Type B pancreatic cell (in vitro differentiated cells): ENCODE measurements at regions not wholly inside any gene's neighbourhood (a gene's known extent, or its start where the extent isn't known, plus 50 kb on each side); places are given as distances from the start of the nearest gene placed in this dataset.

ENCODE experiments used
- DNase-seq: peaks from one replicate; pipeline ENCODE4 v3.0.0; 2021; ENCODE audit warnings: mixed read lengths; ENCODE audit not compliant: unreplicated experiment; ENCODE audit errors: extremely low spot score
- H3K27ac Mint-ChIP-seq: 2 replicates; pipeline ENCODE4 v1.8.0; 2021; ENCODE audit warnings: mild to moderate bottlenecking, mixed read lengths
- H3K27me3 Mint-ChIP-seq: 2 replicates; pipeline ENCODE4 v1.8.0; 2021; ENCODE audit warnings: mixed read lengths
- H3K36me3 Mint-ChIP-seq: 2 replicates; pipeline ENCODE4 v1.8.0; 2021; ENCODE audit warnings: mixed read lengths
- H3K4me1 Mint-ChIP-seq: one replicate; pipeline ENCODE4 v1.8.0; 2021; ENCODE audit warnings: mixed read lengths; ENCODE audit not compliant: unreplicated experiment
- H3K4me3 Mint-ChIP-seq: 2 replicates; pipeline ENCODE4 v1.8.0; 2021; ENCODE audit warnings: mild to moderate bottlenecking, mixed read lengths
- H3K9me3 Mint-ChIP-seq: 2 replicates; pipeline ENCODE4 v1.8.0; 2021; ENCODE audit warnings: mixed read lengths
- TF ChIP-seq, protein P1 (sequence below): fragments of 200-600 bp; sonication (generic); conservative IDR thresholded peaks from 2 replicates; pipeline ENCODE4 v1.5.0; 2021; ENCODE audit warnings: antibody characterized with exemption, mild to moderate bottlenecking

- Mint-ChIP-seq H3K9me3 (peaks cover 20% of the 10 kb centered on the region), H3K4me3 (peak overlapping the region; percentile 2), H3K4me1 (peaks cover 14% of the 10 kb centered on the region), H3K27me3 (peaks cover 3% of the 10 kb centered on the region), H3K36me3 (no peaks in the 10 kb centered on the region), H3K27ac (no peak overlapping the region)
- no peak for DNase-seq
- TF ChIP-seq, protein P1, sequence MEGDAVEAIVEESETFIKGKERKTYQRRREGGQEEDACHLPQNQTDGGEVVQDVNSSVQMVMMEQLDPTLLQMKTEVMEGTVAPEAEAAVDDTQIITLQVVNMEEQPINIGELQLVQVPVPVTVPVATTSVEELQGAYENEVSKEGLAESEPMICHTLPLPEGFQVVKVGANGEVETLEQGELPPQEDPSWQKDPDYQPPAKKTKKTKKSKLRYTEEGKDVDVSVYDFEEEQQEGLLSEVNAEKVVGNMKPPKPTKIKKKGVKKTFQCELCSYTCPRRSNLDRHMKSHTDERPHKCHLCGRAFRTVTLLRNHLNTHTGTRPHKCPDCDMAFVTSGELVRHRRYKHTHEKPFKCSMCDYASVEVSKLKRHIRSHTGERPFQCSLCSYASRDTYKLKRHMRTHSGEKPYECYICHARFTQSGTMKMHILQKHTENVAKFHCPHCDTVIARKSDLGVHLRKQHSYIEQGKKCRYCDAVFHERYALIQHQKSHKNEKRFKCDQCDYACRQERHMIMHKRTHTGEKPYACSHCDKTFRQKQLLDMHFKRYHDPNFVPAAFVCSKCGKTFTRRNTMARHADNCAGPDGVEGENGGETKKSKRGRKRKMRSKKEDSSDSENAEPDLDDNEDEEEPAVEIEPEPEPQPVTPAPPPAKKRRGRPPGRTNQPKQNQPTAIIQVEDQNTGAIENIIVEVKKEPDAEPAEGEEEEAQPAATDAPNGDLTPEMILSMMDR, result no peak
Measured at GRCh38 chr10:29158066-29158465, 130.8 kb upstream of the LYZL1 start.

DNA sequence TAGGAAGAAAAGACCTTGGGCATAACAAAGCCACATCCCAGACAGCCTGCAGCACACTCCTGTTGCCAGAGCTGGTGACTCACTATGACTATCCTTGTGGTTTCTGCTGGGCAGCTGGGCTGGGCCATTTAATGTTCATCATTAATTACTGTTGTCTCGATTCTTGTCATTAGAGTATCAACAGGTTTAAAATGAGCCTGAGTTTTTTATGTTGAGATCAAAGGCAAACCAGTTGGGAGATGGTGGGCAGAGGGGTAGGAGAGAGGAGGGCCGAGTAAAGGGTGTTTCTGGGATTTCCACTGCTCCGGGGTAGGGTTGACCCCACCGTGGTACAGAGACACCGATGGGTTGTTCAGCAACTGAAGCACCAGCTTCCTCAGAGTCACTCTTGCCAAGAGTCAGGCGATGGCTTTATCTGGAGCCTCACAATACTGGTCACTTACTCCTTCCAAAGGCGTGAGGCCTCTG, 128.7 kb upstream of the LYZL1 start:
- TF ChIP-seq, protein P1, result no peak
- peaks cover 14% of the 10 kb centered on the region for H3K4me1 Mint-ChIP-seq
- peaks cover 3% of the 10 kb centered on the region for H3K27me3 Mint-ChIP-seq
- no peak overlapping the region for H3K4me3 Mint-ChIP-seq
- DNase-seq, result no peak
- no peaks in the 10 kb centered on the region for H3K36me3 Mint-ChIP-seq
- peaks cover 27% of the 10 kb centered on the region for H3K9me3 Mint-ChIP-seq
- peak overlapping the region; percentile 89 for H3K27ac Mint-ChIP-seq

DNA sequence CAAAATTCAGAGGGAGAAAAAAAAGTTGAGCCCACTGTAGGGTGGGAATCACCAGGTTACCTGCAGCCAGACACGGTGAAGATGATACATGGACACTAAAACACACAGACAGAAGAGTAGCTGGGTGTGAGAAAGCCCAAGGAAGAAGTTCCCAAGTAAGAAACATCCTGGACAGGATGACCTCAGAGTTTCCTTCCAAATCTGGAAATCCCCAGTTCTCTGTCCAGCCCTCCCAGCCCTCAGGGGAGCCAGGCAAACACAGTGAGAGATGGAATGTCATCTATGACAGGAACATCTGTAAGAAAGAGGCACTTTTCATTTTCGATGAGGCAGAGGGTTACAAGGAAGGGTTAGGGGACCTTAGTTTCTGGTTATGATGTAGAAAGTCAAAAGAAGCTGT, 125.1 kb upstream of the LYZL1 start:
- Mint-ChIP-seq H3K4me1 (peaks cover 2% of the 10 kb centered on the region), H3K36me3 (no peaks in the 10 kb centered on the region), H3K27ac (peak overlapping the region; percentile 22), H3K27me3 (peaks cover 3% of the 10 kb centered on the region), H3K4me3 (no peak overlapping the region), H3K9me3 (peaks cover 28% of the 10 kb centered on the region)
- DNase-seq, result no peak
- TF ChIP-seq, protein P1, result no peak

DNA sequence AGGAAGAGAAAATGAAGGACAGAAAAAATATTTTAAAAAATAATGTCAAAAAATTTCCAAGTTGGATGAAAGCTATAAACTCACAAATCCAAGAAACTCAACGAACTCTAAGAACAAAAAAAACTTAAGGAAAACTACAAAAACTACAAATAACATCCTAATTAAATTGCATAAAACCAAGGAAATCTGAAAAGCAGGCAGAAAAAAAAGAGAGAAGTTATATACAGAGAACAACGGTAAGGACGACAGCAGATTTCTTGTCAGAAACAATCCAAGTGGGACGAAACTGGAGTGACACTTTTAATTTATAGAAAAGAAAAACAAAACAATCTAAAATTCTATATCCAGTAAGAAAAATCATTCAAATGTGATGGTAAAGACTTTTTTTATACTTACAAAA, 122.2 kb upstream of the LYZL1 start:
- no peak for DNase-seq
- Mint-ChIP-seq H3K27me3 (peaks cover 3% of the 10 kb centered on the region), H3K36me3 (peaks cover 3% of the 10 kb centered on the region), H3K4me1 (no peaks in the 10 kb centered on the region), H3K27ac (no peak overlapping the region), H3K9me3 (peaks cover 22% of the 10 kb centered on the region), H3K4me3 (no peak overlapping the region)
- TF ChIP-seq, protein P1, result no peak

DNA sequence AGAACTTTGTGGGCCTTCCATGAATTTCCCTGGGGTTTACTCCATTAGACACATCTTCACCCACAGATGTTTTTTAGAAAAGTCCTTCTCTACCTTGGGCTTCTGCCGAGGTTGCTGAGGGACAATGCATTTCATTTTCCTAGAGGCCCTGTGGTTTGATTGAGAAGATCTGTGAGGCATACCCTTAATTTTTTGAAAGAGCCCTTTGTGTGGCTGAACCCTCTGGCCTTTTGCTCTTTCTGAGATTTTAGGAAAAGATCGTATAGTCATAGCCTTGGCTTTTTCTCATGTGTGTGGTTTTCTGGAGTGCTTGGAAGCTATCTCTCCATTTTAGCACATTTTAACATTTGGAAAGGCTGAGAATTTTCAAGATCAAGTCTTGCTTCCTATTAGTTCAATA, 119.8 kb upstream of the LYZL1 start:
- peaks cover 3% of the 10 kb centered on the region for H3K36me3 Mint-ChIP-seq
- TF ChIP-seq, protein P1, result no peak
- no peak overlapping the region for H3K27ac Mint-ChIP-seq
- H3K4me3 Mint-ChIP-seq, result no peak overlapping the region
- peaks cover 18% of the 10 kb centered on the region for H3K9me3 Mint-ChIP-seq
- no peaks in the 10 kb centered on the region for H3K27me3 Mint-ChIP-seq
- no peaks in the 10 kb centered on the region for H3K4me1 Mint-ChIP-seq
- DNase-seq, result no peak

- H3K4me1 Mint-ChIP-seq, result no peaks in the 10 kb centered on the region
- no peaks in the 10 kb centered on the region for H3K27me3 Mint-ChIP-seq
- peaks cover 3% of the 10 kb centered on the region for H3K36me3 Mint-ChIP-seq
- no peak overlapping the region for H3K27ac Mint-ChIP-seq
- peaks cover 13% of the 10 kb centered on the region for H3K9me3 Mint-ChIP-seq
- no peak overlapping the region for H3K4me3 Mint-ChIP-seq
- DNase-seq, result no peak
- TF ChIP-seq, protein P1, result no peak
Measured at GRCh38 chr10:29171717-29172116, 117.2 kb upstream of the LYZL1 start.
